ENCODE measurements at regions not wholly inside any gene's neighbourhood (a gene's known extent, or its start where the extent isn't known, plus 50 kb on each side); places are given as distances from the start of the nearest gene placed in this dataset.

DNA sequence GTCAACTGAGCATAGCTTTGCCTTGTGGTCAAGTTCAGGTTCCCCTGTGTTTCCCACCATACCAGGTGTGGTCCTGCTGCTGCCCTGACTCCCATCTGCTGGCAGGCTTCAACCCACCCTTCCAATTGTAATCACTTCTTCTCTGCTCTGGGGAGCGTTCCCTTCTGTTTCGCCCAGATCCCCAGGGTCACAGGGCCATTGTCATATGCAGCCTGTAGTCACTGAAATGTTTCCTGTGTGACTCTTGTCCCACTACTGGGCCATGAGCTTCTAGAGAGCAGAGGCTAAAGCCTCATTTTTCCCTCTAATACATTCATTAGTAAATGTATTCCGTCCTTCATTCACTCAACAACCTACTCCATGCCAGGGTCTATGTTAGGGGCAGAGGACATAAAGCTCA is 75.0 kb upstream of the LAPTM4A start:
- TF ChIP-seq, protein P1, sequence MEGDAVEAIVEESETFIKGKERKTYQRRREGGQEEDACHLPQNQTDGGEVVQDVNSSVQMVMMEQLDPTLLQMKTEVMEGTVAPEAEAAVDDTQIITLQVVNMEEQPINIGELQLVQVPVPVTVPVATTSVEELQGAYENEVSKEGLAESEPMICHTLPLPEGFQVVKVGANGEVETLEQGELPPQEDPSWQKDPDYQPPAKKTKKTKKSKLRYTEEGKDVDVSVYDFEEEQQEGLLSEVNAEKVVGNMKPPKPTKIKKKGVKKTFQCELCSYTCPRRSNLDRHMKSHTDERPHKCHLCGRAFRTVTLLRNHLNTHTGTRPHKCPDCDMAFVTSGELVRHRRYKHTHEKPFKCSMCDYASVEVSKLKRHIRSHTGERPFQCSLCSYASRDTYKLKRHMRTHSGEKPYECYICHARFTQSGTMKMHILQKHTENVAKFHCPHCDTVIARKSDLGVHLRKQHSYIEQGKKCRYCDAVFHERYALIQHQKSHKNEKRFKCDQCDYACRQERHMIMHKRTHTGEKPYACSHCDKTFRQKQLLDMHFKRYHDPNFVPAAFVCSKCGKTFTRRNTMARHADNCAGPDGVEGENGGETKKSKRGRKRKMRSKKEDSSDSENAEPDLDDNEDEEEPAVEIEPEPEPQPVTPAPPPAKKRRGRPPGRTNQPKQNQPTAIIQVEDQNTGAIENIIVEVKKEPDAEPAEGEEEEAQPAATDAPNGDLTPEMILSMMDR (IDR thresholded peaks at IDR 0.05): no peak
- TF ChIP-seq EP300 (IDR thresholded peaks at IDR 0.05; ENCODE audit: borderline replicate concordance in 1 of 2, low read depth in 1 of 2, low read length in 1 of 2) (no peak), ELF1 (IDR thresholded peaks at IDR 0.05) (no peak), JUND (IDR thresholded peaks at IDR 0.05) (no peak), NRF1 (IDR thresholded peaks at IDR 0.05; ENCODE audit: low read depth, low read length) (no peak), TAF1 (IDR thresholded peaks at IDR 0.05; ENCODE audit: borderline replicate concordance, low read depth, low read length) (no peak), CHD2 (IDR thresholded peaks at IDR 0.05; ENCODE audit: low read length, partially characterized antibody) (no peak), RAD21 (IDR thresholded peaks at IDR 0.05; ENCODE audit: low read length) (no peak), RFX5 (IDR thresholded peaks at IDR 0.05; ENCODE audit: low read length) (no peak), POLR2AphosphoS5 (IDR thresholded peaks at IDR 0.05; ENCODE audit: low read depth, low read length) (no peak), SMC3 (IDR thresholded peaks at IDR 0.05; ENCODE audit: low read depth, low read length) (no peak)
- TF ChIP-seq, protein P2, sequence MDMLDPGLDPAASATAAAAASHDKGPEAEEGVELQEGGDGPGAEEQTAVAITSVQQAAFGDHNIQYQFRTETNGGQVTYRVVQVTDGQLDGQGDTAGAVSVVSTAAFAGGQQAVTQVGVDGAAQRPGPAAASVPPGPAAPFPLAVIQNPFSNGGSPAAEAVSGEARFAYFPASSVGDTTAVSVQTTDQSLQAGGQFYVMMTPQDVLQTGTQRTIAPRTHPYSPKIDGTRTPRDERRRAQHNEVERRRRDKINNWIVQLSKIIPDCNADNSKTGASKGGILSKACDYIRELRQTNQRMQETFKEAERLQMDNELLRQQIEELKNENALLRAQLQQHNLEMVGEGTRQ (IDR thresholded peaks at IDR 0.05; ENCODE audit: borderline replicate concordance, low read depth, low read length): no peak
- TF ChIP-seq, protein P3, sequence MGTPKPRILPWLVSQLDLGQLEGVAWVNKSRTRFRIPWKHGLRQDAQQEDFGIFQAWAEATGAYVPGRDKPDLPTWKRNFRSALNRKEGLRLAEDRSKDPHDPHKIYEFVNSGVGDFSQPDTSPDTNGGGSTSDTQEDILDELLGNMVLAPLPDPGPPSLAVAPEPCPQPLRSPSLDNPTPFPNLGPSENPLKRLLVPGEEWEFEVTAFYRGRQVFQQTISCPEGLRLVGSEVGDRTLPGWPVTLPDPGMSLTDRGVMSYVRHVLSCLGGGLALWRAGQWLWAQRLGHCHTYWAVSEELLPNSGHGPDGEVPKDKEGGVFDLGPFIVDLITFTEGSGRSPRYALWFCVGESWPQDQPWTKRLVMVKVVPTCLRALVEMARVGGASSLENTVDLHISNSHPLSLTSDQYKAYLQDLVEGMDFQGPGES (IDR thresholded peaks at IDR 0.05; ENCODE audit: low read depth, low read length): no peak

All from SK-N-SH (cell line).